Upper lobe of left lung (tissue), 6 donors: ENCODE measurements at regions not wholly inside any gene's neighbourhood (a gene's known extent, or its start where the extent isn't known, plus 50 kb on each side); places are given as distances from the start of the nearest gene placed in this dataset.

Source experiments
- ATAC-seq, 2 donors: fragments of 200-7000 bp; cut with Tn5 transposase; one replicate each; pipeline ENCODE4 v1.9.1; 2022; ENCODE audit warnings: mild to moderate bottlenecking in 2 of 2, moderate library complexity in 2 of 2; ENCODE audit not compliant: low FRiP score in 2 of 2
- DNase-seq, 2 donors: peaks; one replicate each; pipeline ENCODE4 v3.0.0-alpha.2; 2019 to 2020
- H3K27ac ChIP-seq, 4 donors: fragments of 200-600 bp; sonication (generic); one replicate each; pipeline ENCODE4 v1.5.1; 2016 to 2019
- H3K27me3 ChIP-seq, 4 donors: fragments of 200-600 bp; sonication (generic); one replicate each; pipeline ENCODE4 v1.5.1; 2017 to 2019
- H3K36me3 ChIP-seq, 4 donors: fragments of 200-600 bp; sonication (generic); one replicate each; pipeline ENCODE4 v1.5.1; 2016 to 2019
- H3K4me1 ChIP-seq, 4 donors: fragments of 200-600 bp; sonication (generic); one replicate each; pipeline ENCODE4 v1.5.1; 2018 to 2019
- H3K4me3 ChIP-seq, 4 donors: fragments of 200-600 bp; sonication (generic); one replicate each; pipeline ENCODE4 v1.5.1; 2017 to 2019; ENCODE audit warnings: mild to moderate bottlenecking in 2 of 4, moderate library complexity in 1 of 4
- H3K9me3 ChIP-seq, 4 donors: fragments of 200-600 bp; sonication (generic); one replicate each; pipeline ENCODE4 v1.5.1; 2018 to 2019
- CTCF ChIP-seq, 6 experiments: fragments of 450-650 bp in 4 of 6; fragments of 200-600 bp in 2 of 6; sonication (generic) in 2 of 6; IDR thresholded peaks; one replicate each; pipeline ENCODE4 v1.5.1; 2016 to 2019; ENCODE audit warnings: antibody characterized with exemption in 6 of 6
- EP300 ChIP-seq, 4 donors: sonication (generic); formaldehyde crosslinking; IDR thresholded peaks; one replicate each; pipeline ENCODE4 v1.5.1; 2017; ENCODE audit warnings: antibody characterized with exemption in 4 of 4, control low read depth in 2 of 4
- POLR2A ChIP-seq, 4 donors: fragments of 450-650 bp; IDR thresholded peaks; one replicate each; pipeline ENCODE4 v1.5.1; 2016 to 2017; ENCODE audit warnings: antibody characterized with exemption in 4 of 4, mild to moderate bottlenecking in 2 of 4
- POLR2AphosphoS5 ChIP-seq, 2 donors: sonication (generic); formaldehyde crosslinking; IDR thresholded peaks; one replicate each; pipeline ENCODE4 v1.5.1; 2017; ENCODE audit warnings: antibody characterized with exemption in 2 of 2
- WGBS, 2 donors: methylation state at CpG; one replicate each; pipeline ENCODE4 v1.1.5; 2017 to 2018; 5-methylcytosine and 5-hydroxymethylcytosine counted together
- donor health status: DM: no; HTN: no; CAD: no; lungs with moderate emphysema.
- donor health status: DM: no; HTN: yes; CAD: no; lungs with severe emphysema.

GRCh38 chr17:70968302-70968701, 799.0 kb downstream of the KCNJ2 start:
- Histone ChIP-seq H3K9me3 (peaks cover 0 to 9% (median 4%) of the 10 kb centered on the region in 4 donors), H3K4me3 (no peak overlapping the region), H3K36me3 (no peaks in the 10 kb centered on the region), H3K4me1 (no peaks in the 10 kb centered on the region), H3K27me3 (no peaks in the 10 kb centered on the region), H3K27ac (no peak overlapping the region)
- no peak for TF ChIP-seq POLR2A (IDR thresholded peaks at IDR 0.05)
- TF ChIP-seq POLR2AphosphoS5 (IDR thresholded peaks at IDR 0.05), result no peak
- no peak for TF ChIP-seq EP300 (IDR thresholded peaks at IDR 0.05)
- TF ChIP-seq CTCF (IDR thresholded peaks at IDR 0.05), result no peak
- DNase-seq, result no peak
- WGBS, 2 donors, result 69 to 77% methylated on average over 3 of the region's 3 CpGs
- ATAC-seq, result no peak

- Histone ChIP-seq H3K4me1 (no peaks in the 10 kb centered on the region), H3K4me3 (no peak overlapping the region), H3K9me3 (peaks cover 0 to 9% (median 4%) of the 10 kb centered on the region in 4 donors), H3K36me3 (no peaks in the 10 kb centered on the region), H3K27me3 (no peaks in the 10 kb centered on the region), H3K27ac (no peak overlapping the region)
- ATAC-seq (no peak), DNase-seq (no peak)
- WGBS, 2 donors, result 90% methylated on average over 6 of the region's 6 CpGs
- TF ChIP-seq EP300 (IDR thresholded peaks at IDR 0.05), result no peak
- TF ChIP-seq POLR2AphosphoS5 (IDR thresholded peaks at IDR 0.05), result no peak
- TF ChIP-seq CTCF (IDR thresholded peaks at IDR 0.05), result no peak
- TF ChIP-seq POLR2A (IDR thresholded peaks at IDR 0.05), result no peak
These were observed 800.2 kb downstream of the KCNJ2 start for GRCh38 chr17:70969521-70970034.

DNA sequence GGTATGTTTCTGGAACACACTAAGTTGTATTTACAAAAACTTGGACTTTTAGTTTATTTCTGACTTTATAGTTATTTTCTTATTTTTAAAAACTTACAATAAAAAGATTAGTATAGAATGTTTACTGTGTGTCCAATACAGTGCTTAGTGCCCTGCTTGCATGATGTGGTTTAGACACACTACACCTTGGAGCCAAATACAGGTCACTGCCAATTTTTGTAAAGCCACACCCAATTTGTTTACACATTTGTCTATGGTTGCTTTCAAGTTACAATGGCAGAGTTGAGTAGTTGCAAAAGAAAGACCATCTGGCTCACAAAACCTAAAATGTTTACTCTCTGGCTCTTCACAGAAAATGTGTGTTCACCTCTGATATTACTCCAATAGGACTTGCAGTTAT, 807.1 kb downstream of the KCNJ2 start:
- Histone ChIP-seq H3K4me3 (no peak overlapping the region), H3K27ac (no peak overlapping the region), H3K36me3 (no peaks in the 10 kb centered on the region), H3K9me3 (no peaks in the 10 kb centered on the region), H3K27me3 (no peaks in the 10 kb centered on the region), H3K4me1 (no peaks in the 10 kb centered on the region)
- TF ChIP-seq POLR2A (IDR thresholded peaks at IDR 0.05) (no peak), CTCF (IDR thresholded peaks at IDR 0.05) (no peak), POLR2AphosphoS5 (IDR thresholded peaks at IDR 0.05) (no peak), EP300 (IDR thresholded peaks at IDR 0.05) (no peak)
- ATAC-seq, result no peak
- no peak for DNase-seq

- 81 to 92% methylated on average over 3 of the region's 3 CpGs for WGBS, 2 donors
- H3K27ac ChIP-seq, result no peak overlapping the region
These were observed 815.5 kb downstream of the KCNJ2 start for GRCh38 chr17:70984873-70985272.

More at GRCh38 chr17:70984873-70985272, 815.5 kb downstream of the KCNJ2 start:
- Histone ChIP-seq H3K4me1 (no peaks in the 10 kb centered on the region), H3K4me3 (no peak overlapping the region), H3K27me3 (no peaks in the 10 kb centered on the region), H3K36me3 (no peaks in the 10 kb centered on the region), H3K9me3 (peaks cover 0 to 15% (median 6%) of the 10 kb centered on the region in 4 donors)
- no peak for TF ChIP-seq POLR2AphosphoS5 (IDR thresholded peaks at IDR 0.05)
- TF ChIP-seq EP300 (IDR thresholded peaks at IDR 0.05), result no peak
- no peak for TF ChIP-seq CTCF (IDR thresholded peaks at IDR 0.05)
- no peak for TF ChIP-seq POLR2A (IDR thresholded peaks at IDR 0.05)
- ATAC-seq (no peak), DNase-seq (no peak)
